CD4-positive, alpha-beta T cell treated with Interleukin-2 at 100 ng/mL for 4 hours (primary cell): ENCODE measurements at regions not wholly inside any gene's neighbourhood (a gene's known extent, or its start where the extent isn't known, plus 50 kb on each side); places are given as distances from the start of the nearest gene placed in this dataset.
"Not testable (repeated sequence)": the region's sequence is repeated elsewhere in the genome, so short reads cannot be mapped to it uniquely, and the experiment has no call there.

Experiments
- DNase-seq: peaks from one replicate; pipeline ENCODE4 v3.0.0-alpha.2; 2020; ENCODE audit warnings: low spot score

DNA sequence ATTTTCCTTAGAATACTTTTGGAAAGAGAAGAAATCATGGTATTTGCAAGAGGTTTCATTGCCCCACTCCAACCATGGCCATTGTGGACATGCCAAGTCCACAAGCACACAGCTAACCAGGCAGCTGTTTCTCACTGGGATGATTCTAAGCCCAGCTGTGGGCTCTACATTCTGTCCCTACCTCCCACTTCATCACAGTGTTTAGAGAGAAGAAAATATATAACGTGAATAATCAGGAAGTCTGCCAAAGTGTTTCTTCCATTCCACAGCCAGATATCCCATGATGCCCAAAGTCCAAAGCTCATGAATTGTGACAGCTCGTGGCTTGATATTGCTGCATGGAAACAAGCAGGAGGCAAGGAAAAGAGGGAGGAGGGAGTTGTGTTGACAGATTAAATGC, 433.7 kb upstream of the GYPC start:
- no peak for DNase-seq

DNA sequence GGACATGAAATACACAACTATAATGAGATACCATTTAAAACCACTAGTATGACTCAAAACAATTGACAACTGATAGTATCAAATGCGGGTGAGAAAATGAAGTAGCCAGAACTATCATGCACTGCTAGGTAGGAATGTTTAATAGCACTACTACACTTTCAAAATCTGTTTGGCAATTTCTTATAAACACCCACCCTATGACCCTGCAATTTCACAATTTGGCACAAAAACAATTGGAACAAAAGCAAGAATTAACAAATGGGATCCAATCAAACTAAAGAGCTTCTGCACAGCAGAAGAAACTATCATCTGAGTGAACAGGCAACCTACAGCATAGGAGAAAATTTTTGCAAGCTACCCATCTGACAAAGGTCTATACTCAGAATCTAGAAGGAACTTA, 431.2 kb upstream of the GYPC start:
- no peak for DNase-seq

DNA sequence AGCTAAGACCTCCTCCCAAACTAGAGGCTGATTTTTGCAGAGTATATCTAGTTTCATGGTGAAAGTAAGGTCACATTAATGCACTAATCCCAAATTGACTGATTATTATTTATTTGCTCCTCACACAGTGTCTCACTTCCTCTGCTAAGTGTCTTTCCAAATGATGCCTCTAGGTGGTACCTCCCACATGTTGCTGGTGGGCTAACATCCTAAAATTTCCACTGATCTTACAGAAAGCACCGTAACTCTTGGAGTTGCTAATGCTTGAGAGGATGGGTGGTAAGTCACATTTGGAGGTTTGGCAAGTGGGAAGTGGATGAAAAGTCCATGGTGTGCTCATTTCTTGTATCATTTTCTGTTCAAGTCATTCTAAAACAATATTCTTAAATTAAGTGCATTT, 428.7 kb upstream of the GYPC start:
- no peak for DNase-seq

DNA sequence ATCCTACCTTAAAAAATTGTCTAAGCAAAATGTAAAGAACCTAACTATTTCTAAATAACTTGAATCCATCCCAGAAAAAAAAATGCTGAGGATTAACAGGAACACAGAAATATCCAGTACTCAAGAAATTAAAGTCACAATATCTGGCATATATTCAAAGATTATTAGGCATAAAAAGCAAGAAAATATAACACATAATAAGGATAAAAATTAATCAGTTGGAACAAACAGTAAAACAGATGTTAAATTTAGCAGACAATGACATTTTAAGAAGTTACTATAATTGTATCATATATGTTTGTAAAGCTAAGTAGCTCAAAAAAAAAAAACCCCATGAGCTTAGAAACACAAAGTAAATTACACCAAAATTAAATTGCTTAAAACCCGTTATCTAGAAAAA, 427.4 kb upstream of the GYPC start:
- no peak for DNase-seq

DNA sequence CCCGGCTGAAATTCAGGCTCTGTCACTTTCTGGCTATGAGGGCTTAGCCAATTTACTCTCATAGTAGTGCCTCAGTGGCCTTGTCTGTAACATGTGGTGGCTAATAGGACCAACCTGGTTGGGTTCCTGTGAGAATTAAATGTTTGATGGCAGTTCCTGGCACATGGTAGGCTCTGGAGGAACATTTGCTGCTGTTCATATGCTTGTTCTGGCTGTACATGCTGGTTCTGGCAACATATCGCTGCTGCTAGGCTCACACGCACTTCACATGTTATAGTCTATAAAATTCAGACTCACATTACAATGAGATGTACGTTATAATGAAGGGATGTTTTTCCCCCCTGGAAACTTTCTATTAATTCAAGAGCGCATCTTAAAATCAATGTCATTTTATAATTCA, 417.7 kb upstream of the GYPC start:
- no peak for DNase-seq

DNA sequence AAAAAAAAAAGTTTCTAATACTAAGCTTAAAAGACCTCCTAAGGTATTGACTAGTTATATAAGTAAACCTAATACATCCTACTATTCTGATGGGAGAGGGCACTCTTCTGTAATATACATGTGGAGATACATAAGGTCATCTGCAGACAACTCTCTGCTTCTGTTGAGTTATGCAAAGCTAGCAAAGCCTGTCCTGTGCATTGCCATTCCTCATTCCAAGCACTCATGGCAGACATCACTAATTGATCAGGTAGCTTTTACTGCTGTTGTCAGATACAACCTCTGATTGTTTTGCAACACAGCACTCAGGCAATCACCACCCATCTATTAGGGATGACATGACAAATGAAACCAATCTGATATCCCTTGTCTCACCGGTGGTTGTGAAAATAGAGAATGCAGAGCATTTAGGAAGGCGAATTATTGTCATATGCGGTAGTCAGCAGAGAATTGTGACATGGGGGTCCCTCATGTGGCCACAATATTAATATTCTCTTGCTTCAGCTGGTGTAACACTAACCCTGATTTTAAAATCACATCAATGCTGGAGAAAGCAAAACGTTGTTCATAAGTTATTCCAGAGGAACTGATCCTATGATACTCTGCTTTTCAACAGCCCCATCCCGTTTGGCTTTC, 416.5 kb upstream of the GYPC start:
- DNase-seq = no peak

DNA sequence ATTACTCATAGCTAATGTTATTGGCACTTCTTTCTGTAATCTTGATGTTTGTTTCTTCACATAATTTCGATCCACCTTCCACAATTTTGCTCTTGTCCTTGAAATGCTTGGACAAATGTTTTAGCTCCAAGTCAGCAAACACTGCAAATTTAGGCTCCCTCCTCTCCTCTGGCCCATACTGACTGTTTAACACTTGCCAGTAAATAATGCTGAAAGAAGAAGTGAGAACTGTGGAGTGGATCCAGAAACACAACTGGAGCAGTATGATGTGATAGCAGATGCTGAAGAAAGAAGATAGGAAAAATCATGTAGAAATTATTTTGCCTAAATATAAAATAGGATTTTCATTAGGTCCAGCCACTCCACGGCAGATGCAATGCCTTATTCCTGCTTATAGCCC, 415.0 kb upstream of the GYPC start:
- DNase-seq = no peak

DNA sequence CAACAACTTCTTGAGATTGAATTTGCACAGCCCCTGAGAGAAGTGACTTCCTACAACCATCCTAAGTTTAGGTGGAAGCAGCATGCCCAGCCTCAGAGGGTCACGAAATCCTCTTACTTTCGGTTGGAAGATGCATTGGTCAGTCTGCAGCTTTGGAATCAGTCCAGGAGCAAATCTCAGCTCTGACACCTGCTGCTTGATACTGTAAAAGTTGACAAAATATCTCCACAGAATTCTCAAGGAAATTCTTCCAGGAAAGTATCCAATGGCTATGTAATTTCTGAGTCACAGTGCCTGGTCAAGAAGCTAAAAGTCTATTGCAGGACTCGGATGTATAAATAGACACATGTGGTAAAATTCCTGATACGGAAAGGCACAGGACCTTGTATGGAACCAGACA, 414.5 kb upstream of the GYPC start:
- DNase-seq = no peak

DNA sequence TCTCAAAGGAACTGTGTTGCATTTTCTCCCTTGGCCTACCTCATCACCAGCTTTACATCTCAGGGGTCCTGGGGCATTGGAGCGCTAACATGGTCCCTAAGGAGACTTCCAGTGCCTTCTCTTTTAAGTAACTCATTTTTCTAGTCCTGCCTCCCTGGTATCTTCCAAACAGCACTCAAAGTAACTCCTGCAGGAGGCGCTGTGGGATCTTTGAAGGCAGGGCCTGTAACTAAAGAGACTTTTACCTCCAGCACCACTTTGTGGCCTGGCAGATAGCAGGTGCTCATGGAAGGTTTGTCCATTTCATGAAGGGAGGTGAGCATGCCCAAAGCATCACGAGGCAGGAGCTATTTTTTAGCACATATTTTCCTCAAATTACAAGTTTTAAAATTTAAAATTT, 411.0 kb upstream of the GYPC start:
- no peak for DNase-seq

DNA sequence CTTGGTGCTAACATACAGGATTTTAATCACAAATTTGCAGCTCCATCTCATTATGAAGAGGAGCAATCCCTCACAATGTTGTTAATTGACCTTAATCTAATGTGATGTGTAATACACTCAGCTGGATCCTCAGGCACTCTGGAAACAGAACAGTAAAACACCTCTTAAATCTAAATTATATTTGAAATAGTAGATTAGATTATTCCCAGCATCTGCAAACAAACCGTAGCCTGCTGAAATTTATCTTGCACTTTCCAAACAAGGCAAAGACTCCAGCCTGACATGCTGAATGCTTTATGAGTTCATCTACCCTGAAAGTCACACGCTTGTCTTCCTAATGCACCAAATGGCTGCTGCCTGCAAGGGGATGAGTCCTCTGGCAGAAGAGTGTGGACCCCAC, 402.3 kb upstream of the GYPC start:
- DNase-seq = no peak

DNA sequence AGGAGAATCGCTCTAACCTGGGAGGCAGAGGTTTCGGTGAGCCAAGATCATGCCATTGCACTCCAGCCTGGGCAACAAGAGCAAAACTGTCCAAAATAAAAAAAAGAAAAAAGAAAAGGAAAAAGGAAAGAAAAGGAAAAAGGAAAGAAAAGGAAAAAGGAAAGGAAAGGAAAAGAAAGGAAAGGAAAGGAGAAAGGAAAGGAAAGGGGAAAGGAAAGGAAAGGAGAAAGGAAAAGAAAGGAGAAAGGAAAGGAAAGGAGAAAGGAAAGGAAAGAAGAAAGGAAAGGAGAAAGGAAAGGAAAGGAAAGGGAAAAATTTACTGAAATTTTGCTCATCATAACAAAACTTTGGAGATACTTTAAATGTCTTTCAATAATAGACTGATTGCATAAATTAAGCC, 391.3 kb upstream of the GYPC start:
- DNase-seq = no peak

DNA sequence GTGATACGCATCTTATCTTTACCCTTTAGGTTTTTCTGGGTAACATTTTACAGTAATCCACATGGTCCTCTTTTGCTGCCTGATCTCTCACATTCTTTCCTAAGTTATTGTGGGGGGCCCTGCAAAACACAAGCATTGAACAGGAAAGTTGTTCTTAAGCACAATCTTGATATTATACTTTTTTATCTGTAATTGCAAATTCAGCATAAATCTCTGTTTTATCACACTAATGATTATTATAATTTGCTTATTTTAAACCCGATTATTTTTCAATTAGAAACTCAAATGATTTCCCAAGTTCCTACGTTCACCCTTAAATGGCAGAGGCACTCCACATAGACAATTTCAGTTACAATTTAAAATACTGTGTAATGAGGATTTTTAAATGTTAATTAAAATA, 386.0 kb upstream of the GYPC start:
- no peak for DNase-seq

DNA sequence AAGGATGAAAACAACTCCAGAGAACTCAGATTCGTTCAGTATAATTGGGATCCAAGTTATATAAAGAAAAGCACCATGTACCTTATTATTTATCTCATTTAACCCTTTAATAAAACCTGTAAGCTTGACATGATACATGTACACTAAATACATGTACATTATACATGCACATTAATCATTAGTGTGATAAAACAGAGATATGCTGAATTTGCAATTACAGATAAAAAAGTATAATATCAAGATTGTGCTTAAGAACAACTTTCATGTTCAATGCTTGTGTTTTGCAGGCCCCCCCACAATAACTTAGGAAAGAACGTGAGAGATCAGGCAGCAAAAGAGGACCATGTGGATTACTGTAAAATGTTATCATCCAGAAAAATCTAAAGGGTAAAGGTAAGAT, 385.4 kb upstream of the GYPC start:
- no peak for DNase-seq

DNA sequence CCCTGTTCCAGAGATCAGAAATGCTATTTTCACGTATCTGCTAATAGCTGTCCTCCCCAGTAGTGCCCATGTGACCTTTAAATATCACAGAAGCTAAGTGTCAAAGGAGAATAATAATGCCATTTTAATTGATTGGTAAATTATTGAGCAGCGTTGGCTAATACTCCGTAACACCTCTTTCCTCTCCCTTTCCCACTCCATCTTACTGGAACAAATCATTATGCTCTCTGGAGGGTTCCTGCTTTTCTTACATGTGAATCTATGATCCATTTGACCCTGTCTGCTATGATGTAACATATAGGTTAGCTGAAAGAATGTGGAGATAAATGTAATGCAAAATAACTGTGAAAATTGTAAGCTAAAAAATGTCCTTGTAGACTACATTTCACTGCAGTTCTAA, 383.6 kb upstream of the GYPC start:
- no peak for DNase-seq

DNA sequence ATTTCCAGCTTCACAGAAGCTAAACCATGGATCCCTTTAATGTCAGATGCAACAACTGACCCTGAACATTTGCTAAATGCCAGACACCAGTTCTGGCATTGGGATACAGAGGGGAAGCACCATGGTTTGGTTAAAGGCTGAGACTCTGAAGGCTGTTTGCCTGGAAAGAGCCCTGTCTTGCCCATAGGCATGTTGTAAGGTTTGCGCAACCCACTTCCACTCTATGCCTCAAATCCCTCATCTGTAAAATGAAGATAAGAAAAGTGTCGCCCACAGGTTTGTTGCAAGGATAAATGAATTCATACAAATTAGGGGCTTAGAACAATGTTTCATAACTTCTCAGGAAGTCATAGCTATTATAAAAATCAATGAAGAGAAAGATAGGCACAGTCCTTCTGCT, 380.9 kb upstream of the GYPC start:
- DNase-seq = no peak

DNA sequence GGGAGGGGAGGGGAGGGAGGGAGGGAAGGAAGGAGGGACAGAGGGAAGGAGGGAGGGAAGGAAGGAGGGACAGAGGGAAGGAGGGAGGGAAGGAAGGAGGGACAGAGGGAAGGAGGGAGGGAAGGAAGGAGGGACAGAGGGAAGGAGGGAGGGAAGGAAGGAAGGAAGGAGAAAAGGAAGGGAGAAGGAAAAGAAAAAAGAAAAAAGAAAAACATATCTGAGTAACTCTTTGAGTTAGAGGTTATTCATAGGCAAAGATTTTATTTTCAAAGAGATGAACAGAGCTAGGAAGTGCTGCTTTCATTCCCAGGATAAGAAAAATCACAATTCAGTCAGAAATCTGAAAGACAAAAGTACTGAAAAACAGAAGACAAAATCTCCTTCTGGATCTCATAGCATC, 379.7 kb upstream of the GYPC start:
- DNase-seq = not testable (repeated sequence)

DNA sequence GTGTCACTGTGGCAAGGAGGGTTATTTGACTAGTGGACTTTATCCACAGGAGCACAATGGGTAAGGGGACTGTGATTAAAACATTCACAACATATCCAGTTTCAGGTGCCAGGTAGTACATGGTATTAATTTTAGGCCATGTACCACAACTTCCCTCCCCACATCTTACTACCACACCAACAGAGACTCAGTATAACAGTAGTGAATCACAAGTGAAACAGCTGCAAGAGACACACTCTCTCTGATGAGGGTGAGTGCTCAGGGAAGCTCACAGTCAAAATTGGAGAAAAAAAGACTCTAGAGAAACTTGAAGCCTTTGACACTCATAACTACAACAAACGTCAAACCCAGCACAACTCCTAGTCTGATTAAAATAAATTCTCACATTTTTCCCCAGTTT, 367.6 kb upstream of the GYPC start:
- no peak for DNase-seq

DNA sequence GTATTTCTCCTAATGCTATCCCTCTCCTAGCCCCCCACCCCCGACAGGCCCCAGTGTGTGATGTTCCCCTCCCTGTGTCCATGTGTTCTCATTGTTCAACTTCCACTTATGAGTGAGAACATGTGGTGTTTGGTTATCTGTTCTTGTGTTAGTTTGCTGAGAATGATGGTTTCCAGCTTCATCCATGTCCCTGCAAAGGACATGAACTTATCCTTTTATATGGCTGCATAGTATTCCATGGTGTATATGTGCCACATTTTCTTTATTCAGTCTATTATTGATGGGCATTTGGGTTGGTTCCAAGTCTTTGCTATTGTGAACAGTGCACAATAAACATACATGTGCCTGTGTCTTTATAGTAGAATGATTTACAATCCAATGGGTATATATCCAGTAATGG, 362.0 kb upstream of the GYPC start:
- DNase-seq = not testable (repeated sequence)

DNA sequence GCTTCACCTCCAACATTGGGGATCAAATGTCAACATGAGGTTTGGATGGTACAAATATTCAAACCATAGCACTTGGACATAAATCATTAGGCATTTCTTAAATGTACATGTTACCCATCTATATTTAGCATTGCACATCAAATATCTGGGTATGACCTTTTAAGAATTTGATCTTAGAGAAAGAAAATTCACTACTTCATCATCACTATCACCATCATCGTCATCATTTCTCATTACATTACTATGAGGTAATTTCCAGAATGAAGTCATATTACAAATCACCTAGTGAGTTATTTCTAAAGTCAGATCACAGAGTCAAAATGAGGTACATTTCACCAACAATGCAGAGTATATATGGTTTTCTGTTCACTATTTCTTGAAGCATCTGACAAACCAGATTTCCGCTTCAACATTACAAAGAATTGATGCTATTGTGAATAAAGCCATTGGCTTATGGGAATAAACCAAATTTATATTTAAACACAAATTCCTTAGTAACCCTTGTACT, 356.4 kb upstream of the GYPC start:
- DNase-seq = no peak

DNA sequence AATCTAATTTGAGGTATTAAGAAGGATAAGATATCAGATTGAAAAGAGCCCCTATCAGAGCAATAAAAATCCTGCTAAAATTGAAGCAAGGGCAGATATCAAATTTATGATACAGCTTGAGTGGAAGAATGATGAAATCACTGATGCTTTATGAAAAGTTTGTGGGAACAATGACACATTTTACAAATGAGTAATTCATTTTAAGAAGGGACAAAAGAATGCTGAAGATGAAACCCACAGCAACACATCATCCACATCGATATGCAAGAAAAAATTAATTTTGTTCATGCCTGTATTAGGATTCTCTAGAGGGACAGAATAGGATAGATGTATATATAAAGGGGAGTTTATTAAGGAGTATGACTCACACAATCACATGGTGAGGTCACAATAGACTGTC, 355.6 kb upstream of the GYPC start:
- no peak for DNase-seq

DNA sequence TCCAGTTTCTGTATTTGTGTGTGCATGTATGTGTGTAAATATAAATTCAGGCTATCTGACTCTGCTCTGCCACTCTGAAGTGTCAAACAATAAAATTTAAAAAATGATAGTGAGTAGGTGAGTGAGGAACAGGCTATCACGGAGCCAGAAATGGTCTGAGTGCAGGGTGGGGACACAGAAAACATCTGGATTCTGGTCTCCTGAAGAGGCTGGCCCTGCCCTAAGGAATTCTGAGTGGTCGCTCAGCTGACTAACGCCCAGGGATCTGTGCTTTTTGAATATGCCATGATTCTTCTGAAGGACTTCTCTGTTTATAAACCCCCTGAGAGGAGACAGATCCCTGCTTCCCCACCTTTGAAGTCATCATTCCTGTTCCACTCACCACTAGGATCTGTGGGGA, 353.9 kb upstream of the GYPC start:
- no peak for DNase-seq

DNA sequence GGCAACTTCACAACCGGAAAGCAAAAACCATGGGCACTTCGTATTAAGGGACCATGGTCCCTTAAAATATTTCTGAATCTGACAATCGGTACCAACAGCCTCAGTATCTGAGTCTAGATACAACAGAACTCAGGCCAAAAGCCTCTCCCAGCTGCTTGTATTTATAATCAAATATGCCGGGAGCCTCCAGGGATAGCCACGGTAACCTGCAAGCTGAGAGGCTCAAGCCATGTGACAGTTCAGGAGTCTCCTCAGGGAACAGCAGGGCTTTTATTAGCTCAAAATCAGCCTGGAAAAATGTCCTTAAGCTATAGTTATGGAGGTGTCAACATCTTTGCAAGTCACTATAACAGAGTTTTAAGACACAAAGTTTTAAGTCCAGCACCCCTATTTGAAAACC, 352.8 kb upstream of the GYPC start:
- no peak for DNase-seq

DNA sequence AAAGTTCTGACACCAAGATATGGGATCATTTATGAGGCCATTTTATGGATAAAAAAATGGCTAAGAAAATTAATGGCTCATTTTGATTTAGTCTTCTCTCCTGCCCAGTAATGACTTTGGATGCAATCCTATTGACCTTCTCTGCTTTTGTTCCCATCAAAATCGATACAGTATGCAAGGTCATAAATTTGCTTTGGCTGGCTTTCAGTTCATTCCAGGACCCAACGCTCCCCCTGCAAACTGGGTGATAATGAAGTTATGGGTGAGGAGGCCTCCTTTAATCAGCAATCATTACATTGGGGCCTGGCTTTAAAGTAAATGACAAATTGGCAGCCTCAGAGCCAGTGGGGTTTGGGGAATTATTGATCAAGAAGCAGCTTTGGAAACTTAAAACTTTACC, 351.8 kb upstream of the GYPC start:
- no peak for DNase-seq

DNA sequence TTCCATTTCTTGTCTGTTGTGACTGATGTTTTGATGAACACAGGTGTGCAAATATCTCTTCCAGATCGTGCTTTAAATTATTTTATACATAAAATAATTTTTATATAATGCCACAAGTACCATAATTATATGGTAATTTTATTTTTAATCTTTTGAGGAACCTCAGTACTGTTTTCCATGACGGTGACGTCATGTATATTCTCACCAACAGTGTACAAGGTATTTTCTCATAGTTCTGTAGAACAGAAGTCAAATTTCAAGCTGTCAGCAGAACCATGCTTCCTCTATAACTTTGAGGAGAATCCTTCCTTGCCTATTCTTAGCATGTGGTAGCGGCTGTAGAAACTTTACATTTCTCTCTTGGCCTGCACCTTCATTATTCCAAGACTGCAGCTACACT, 349.4 kb upstream of the GYPC start:
- no peak for DNase-seq

DNA sequence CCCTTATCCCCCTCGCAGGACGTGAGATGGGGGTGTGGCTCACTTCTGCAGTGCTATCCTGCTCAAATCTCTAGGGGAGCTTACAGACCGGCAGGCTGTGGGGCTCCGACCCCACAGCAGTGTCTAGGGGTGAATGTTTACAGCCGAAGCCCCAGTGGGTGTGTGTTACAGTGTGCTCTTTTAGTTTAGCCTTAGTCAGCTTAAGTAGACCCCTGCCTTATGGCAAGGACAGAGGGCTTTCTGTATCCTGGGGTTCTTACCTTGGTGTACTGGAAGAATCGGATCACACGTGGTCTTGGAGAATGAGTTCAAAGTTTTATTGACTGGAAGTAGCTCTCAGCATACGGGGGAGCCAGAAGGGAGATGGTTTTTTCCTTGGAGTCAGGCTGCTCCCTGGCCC, 348.2 kb upstream of the GYPC start:
- no peak for DNase-seq
